H7 (cell line): ENCODE measurements at regions not wholly inside any gene's neighbourhood (a gene's known extent, or its start where the extent isn't known, plus 50 kb on each side); places are given as distances from the start of the nearest gene placed in this dataset.
A peak's percentile ranks its signal among the peaks of the same experiment; 100 is the strongest.

Source experiments
- DNase-seq: peaks from one replicate; pipeline ENCODE4 v3.0.0; 2012
- H3K27me3 ChIP-seq: 2 replicates; pipeline ENCODE4 v1.6.0; 2011; ENCODE audit warnings: mild to moderate bottlenecking, low read length; ENCODE audit not compliant: control insufficient read depth, insufficient read depth
- H3K36me3 ChIP-seq: replicated peaks from 2 replicates; pipeline ENCODE4 v1.5.1; 2011; ENCODE audit warnings: low read length; ENCODE audit not compliant: control insufficient read depth, insufficient read depth
- H3K4me3 ChIP-seq: 2 replicates; pipeline ENCODE4 v1.5.1; 2011; ENCODE audit warnings: low read depth, mild to moderate bottlenecking, control low read depth, low read length, moderate library complexity; ENCODE audit not compliant: insufficient read depth

GRCh38 chr17:70622368-70623260 lies 453.3 kb downstream of the KCNJ2 start:
- Histone ChIP-seq H3K36me3 (no peaks in the 10 kb centered on the region), H3K27me3 (no peaks in the 10 kb centered on the region), H3K4me3 (no peak overlapping the region)
- DNase-seq: peak; percentile 66

GRCh38 chr17:70624211-70624610 lies 454.9 kb downstream of the KCNJ2 start:
- no peak for DNase-seq
- no peak overlapping the region for H3K4me3 ChIP-seq
- H3K36me3 ChIP-seq: no peaks in the 10 kb centered on the region
- H3K27me3 ChIP-seq: no peaks in the 10 kb centered on the region

GRCh38 chr17:70629902-70630301 lies 460.6 kb downstream of the KCNJ2 start:
- no peaks in the 10 kb centered on the region for H3K36me3 ChIP-seq
- H3K27me3 ChIP-seq: no peaks in the 10 kb centered on the region
- no peak for DNase-seq
- no peak overlapping the region for H3K4me3 ChIP-seq

DNA sequence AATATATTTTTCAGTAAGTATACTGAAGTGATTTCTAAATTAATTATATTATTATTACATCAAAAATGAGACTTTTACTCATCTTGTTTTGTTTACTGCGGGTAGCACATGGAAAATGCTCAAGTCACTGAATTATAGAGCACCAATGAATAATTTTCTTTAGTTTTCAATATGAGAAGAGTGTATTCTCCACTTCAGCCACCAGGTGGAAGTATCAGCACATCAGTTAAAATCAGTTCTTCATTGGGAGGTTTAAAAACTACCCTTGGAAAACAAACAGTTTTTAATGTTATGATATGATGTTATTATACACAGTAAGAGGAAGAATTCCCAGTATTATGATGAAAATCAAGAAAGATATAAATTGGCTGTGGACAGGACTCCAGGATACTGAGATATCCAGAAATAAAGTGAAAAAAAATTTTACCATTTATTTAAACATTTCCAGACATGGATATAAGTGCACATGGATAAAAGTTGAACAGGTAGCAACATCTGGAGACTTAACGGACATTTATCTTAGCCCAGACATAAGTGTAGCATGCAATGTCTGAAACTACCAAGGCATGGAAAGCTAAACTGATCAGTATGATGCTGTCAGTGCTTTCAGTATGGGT lies 467.3 kb downstream of the KCNJ2 start:
- DNase-seq: peak; percentile 33
- H3K36me3 ChIP-seq: no peaks in the 10 kb centered on the region
- H3K27me3 ChIP-seq: no peaks in the 10 kb centered on the region
- H3K4me3 ChIP-seq: no peak overlapping the region

- Histone ChIP-seq H3K27me3 (no peaks in the 10 kb centered on the region), H3K4me3 (no peak overlapping the region), H3K36me3 (no peaks in the 10 kb centered on the region)
- no peak for DNase-seq
These were observed 472.7 kb downstream of the KCNJ2 start for GRCh38 chr17:70642059-70642458.

- DNase-seq: no peak
- no peak overlapping the region for H3K4me3 ChIP-seq
- no peaks in the 10 kb centered on the region for H3K36me3 ChIP-seq
- H3K27me3 ChIP-seq: no peaks in the 10 kb centered on the region
These were observed 474.8 kb downstream of the KCNJ2 start for GRCh38 chr17:70644096-70644495.

DNA sequence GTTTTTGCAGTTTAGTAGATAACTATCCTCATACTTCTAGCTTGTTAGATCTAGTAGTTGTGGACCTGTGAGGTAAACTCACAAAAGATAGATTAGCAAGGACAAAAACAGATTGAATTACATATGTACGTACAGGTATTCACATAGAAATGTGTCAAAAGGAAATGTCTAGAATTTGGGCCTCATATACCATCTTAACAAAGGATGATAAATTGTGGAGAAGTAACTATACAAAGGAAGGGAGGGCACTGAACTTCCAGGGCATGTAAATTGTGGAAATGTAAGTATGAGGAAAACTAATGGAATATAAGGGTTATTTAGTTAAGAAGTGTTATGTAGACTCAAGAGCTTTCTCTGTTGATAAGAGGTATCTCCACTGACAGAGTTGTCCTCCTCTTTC lies 477.3 kb downstream of the KCNJ2 start:
- DNase-seq: no peak
- H3K36me3 ChIP-seq: no peaks in the 10 kb centered on the region
- no peaks in the 10 kb centered on the region for H3K27me3 ChIP-seq
- H3K4me3 ChIP-seq: no peak overlapping the region

- H3K36me3 ChIP-seq: no peaks in the 10 kb centered on the region
- no peak overlapping the region for H3K4me3 ChIP-seq
- no peaks in the 10 kb centered on the region for H3K27me3 ChIP-seq
These were observed 478.8 kb downstream of the KCNJ2 start for GRCh38 chr17:70648166-70648565.

DNA sequence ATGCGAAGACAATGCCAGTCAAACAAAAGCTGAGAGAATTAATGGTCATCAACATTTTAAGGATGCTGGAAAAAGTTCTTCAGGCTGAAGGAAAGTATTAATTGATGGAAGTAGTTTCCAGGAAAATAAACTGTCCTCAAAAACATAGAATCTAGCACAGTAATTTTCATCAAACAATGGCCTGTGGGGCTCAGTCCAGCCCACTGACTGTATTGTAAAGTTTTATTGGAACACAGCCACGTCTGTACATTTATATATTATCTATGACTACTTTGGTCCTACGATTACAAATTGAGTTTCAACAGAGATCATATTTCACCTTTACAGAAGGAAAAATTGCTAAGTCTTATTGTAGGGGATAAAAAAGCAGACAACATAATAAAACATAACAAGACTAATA lies 484.5 kb downstream of the KCNJ2 start:
- Histone ChIP-seq H3K36me3 (no peaks in the 10 kb centered on the region), H3K27me3 (no peaks in the 10 kb centered on the region), H3K4me3 (no peak overlapping the region)
- DNase-seq: no peak

More at GRCh38 chr17:70648166-70648565, 478.8 kb downstream of the KCNJ2 start:
- DNase-seq: no peak

- H3K36me3 ChIP-seq: no peaks in the 10 kb centered on the region
- H3K4me3 ChIP-seq: no peak overlapping the region
- DNase-seq: no peak
- H3K27me3 ChIP-seq: no peaks in the 10 kb centered on the region
These were observed 485.4 kb downstream of the KCNJ2 start for GRCh38 chr17:70654706-70655105.

GRCh38 chr17:70655176-70655958 lies 486.0 kb downstream of the KCNJ2 start:
- H3K4me3 ChIP-seq: no peak overlapping the region
- no peak for DNase-seq
- H3K27me3 ChIP-seq: no peaks in the 10 kb centered on the region
- no peaks in the 10 kb centered on the region for H3K36me3 ChIP-seq

DNA sequence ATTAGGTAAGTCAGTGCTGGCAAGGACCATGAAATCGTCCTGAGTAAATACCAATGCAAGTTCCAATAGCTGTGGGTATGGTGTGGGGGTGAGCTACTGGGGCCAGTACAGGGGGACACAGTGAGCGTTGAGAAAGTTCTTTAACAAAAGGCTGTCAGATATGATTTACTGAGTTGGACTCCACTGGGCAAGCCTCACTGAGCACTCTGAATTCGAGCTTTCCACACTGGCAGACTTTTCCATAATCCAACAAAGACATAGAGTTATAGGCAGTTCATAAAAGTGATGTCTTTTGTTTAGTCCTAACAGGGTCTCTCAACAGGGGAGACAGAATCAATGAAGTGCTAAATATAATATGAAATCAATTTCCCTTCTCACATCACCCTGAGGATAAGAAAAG lies 489.0 kb downstream of the KCNJ2 start:
- Histone ChIP-seq H3K27me3 (no peaks in the 10 kb centered on the region), H3K36me3 (no peaks in the 10 kb centered on the region), H3K4me3 (no peak overlapping the region)
- DNase-seq: no peak

GRCh38 chr17:70658840-70659239 lies 489.5 kb downstream of the KCNJ2 start:
- Histone ChIP-seq H3K36me3 (no peaks in the 10 kb centered on the region), H3K27me3 (no peaks in the 10 kb centered on the region), H3K4me3 (no peak overlapping the region)
- DNase-seq: no peak

GRCh38 chr17:70661342-70662222 lies 492.2 kb downstream of the KCNJ2 start:
- Histone ChIP-seq H3K4me3 (no peak overlapping the region), H3K36me3 (no peaks in the 10 kb centered on the region), H3K27me3 (no peaks in the 10 kb centered on the region)
- no peak for DNase-seq
